ENCODE measurements at regions not wholly inside any gene's neighbourhood (a gene's known extent, or its start where the extent isn't known, plus 50 kb on each side); places are given as distances from the start of the nearest gene placed in this dataset.

- TF ChIP-seq CTCF (IDR thresholded peaks at IDR 0.05) (no peak), POLR2A (IDR thresholded peaks at IDR 0.05) (no peak)
Observed at GRCh38 chr10:33487014-33487776, 152.7 kb upstream of the NRP1 start.

All from right lobe of liver (tissue), 4 donors.